GM18505 (cell line): ENCODE measurements at regions not wholly inside any gene's neighbourhood (a gene's known extent, or its start where the extent isn't known, plus 50 kb on each side); places are given as distances from the start of the nearest gene placed in this dataset.
"Not testable (repeated sequence)": the region's sequence is repeated elsewhere in the genome, so short reads cannot be mapped to it uniquely, and the experiment has no call there.

Experiments used
- ATAC-seq: cut with Tn5 transposase; IDR thresholded peaks from one replicate; pipeline ENCODE4 v1.9.1; 2021; ENCODE audit not compliant: unreplicated experiment
- POLR2A ChIP-seq: IDR thresholded peaks from 4 replicates; pipeline ENCODE4 v1.6.1; 2011; ENCODE audit warnings: borderline replicate concordance; ENCODE audit not compliant: insufficient read depth, insufficient read length; ENCODE audit errors: extremely low read depth

GRCh38 chr4:125020089-125021034 is 294.4 kb upstream of the FAT4 start:
- TF ChIP-seq POLR2A: no peak
- no peak for ATAC-seq

- no peak for ATAC-seq
- TF ChIP-seq POLR2A: no peak
Observed at GRCh38 chr4:125016892-125017299, 297.9 kb upstream of the FAT4 start.

GRCh38 chr4:125013891-125014290 is 300.9 kb upstream of the FAT4 start:
- ATAC-seq: no peak
- TF ChIP-seq POLR2A: no peak

- no peak for ATAC-seq
- no peak for TF ChIP-seq POLR2A
Observed at GRCh38 chr4:125011646-125012045, 299.1 kb upstream of the ANKRD50 start.

- no peak for TF ChIP-seq POLR2A
- no peak for ATAC-seq
Observed at GRCh38 chr4:125010796-125011503, 298.4 kb upstream of the ANKRD50 start.

- no peak for TF ChIP-seq POLR2A
- ATAC-seq: no peak
Observed at GRCh38 chr4:125008676-125009075, 296.1 kb upstream of the ANKRD50 start.

GRCh38 chr4:125004676-125005075 is 292.1 kb upstream of the ANKRD50 start:
- ATAC-seq: no peak
- no peak for TF ChIP-seq POLR2A

- ATAC-seq: no peak
- no peak for TF ChIP-seq POLR2A
Observed at GRCh38 chr4:125003840-125004239, 291.3 kb upstream of the ANKRD50 start.

GRCh38 chr4:124997991-124998390 is 285.5 kb upstream of the ANKRD50 start:
- no peak for ATAC-seq

GRCh38 chr4:124997124-124997523 is 284.6 kb upstream of the ANKRD50 start:
- no peak for ATAC-seq
- TF ChIP-seq POLR2A: no peak

More at GRCh38 chr4:124997991-124998390, 285.5 kb upstream of the ANKRD50 start:
- no peak for TF ChIP-seq POLR2A

GRCh38 chr4:124993838-124994237 is 281.3 kb upstream of the ANKRD50 start:
- ATAC-seq: no peak
- no peak for TF ChIP-seq POLR2A

GRCh38 chr4:124990398-124990797 is 277.9 kb upstream of the ANKRD50 start:
- ATAC-seq: no peak
- no peak for TF ChIP-seq POLR2A

- ATAC-seq: no peak
- no peak for TF ChIP-seq POLR2A
Observed at GRCh38 chr4:124980276-124980752, 267.8 kb upstream of the ANKRD50 start.

- not testable (repeated sequence) for ATAC-seq
Observed at GRCh38 chr4:124978536-124978935, 266.0 kb upstream of the ANKRD50 start.
